HT1080 (cell line): ENCODE measurements at regions not wholly inside any gene's neighbourhood (a gene's known extent, or its start where the extent isn't known, plus 50 kb on each side); places are given as distances from the start of the nearest gene placed in this dataset.
"Not testable (repeated sequence)": the region's sequence is repeated elsewhere in the genome, so short reads cannot be mapped to it uniquely, and the experiment has no call there.

Source experiments
- DNase-seq: peaks from one replicate; pipeline ENCODE4 v3.0.0-alpha.2; 2015; ENCODE audit warnings: low read depth

- DNase-seq = not testable (repeated sequence)
These were observed 125.6 kb upstream of the NBPF9 start for GRCh38 chr1:149228672-149229585.

- not testable (repeated sequence) for DNase-seq
These were observed 126.5 kb upstream of the NBPF9 start for GRCh38 chr1:149229813-149230212.

GRCh38 chr1:149234926-149235914, 131.9 kb upstream of the NBPF9 start:
- DNase-seq = not testable (repeated sequence)

GRCh38 chr1:149237515-149237914, 134.2 kb upstream of the NBPF9 start:
- DNase-seq = not testable (repeated sequence)

DNA sequence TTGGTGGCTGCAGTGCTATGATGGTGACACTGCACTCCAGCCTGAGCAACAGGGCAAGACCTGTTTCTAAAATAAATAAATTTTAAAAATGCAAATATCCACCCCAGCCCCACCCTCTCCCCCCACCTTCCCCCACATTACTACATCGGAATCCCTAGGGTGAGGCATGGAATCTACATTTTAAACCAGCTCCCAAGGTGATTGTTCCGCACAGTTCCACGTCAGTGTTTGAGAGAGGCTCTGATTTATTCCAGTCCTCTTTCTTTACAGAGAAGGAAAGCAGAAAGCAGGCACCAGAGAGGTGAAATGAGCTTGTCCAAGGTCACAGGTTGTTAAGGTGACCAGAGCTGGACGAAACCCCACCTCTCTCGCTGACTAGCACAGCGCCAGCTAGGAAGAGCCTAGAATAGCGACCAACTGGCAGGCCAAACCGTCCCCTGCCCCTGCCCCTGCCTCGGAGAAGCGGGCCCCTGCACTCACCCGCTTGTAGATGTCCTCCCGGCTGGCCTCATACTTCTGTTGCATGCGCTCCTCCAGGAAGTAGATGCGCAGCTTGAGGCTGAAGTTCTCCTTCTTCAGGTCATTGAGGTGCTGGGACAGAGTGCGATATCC, 136.7 kb upstream of the NBPF9 start:
- DNase-seq = not testable (repeated sequence)

DNA sequence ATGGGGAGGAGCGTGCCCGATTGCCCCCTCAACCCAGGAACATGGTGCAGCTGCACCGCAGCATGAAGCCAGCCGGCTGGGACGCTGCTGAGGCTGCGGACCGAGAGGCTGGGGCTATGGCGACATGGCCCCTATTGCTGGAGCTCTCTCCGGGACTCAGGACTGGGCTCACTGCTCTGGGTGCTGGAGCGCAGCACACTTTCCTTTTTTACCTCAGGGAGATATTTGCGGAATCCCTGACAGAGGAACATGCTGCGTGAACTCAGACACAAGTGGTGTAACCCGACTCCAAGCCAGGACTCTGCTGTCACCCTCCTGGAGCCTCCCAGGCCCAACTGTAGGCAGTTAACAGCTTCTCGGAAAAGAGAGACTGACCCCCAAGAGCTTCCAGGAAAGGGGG, 137.2 kb upstream of the NBPF9 start:
- DNase-seq = not testable (repeated sequence)

DNA sequence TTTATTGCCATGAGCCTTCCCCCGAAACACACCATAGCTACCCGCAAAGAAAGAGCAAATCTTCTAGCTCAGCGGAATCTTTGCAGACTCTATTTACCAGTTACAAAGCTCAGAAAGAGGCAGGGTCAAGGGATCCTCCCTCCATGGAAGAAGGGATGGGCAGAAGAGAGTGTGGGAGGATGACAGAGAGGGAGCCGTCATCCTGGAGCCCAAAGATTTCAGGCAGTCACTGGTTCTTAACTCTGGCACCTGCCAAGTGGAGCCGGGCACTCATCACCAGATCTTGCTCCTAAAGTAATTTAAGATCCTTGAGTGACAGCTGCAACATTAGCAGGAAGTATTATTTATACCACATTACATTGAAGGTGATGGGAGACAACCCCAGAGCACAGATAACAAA, 137.9 kb upstream of the NBPF9 start:
- DNase-seq = not testable (repeated sequence)

GRCh38 chr1:149243572-149243971, 140.2 kb upstream of the NBPF9 start:
- DNase-seq = not testable (repeated sequence)

GRCh38 chr1:149244621-149245020, 141.3 kb upstream of the NBPF9 start:
- DNase-seq = not testable (repeated sequence)

- not testable (repeated sequence) for DNase-seq
These were observed 142.9 kb upstream of the NBPF9 start for GRCh38 chr1:149246212-149246611.

DNA sequence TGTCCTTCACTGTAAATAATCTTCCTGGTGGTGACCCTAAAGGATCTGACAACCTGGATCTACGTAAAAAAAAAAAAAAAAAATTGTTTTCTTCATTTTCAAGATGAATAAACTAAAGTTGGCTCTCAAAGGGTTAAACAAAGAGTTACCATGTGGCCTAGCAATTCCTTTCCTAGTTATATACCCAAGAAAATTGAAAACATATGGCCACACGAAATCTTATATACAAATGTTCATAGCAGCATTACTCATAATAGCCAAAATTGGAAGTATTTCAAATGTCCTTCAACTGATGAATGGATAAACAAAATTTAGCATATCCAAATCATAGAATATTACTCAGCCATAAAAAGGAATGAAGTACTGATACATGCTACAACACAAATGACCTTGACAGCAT, 145.3 kb upstream of the NBPF9 start:
- not testable (repeated sequence) for DNase-seq

DNA sequence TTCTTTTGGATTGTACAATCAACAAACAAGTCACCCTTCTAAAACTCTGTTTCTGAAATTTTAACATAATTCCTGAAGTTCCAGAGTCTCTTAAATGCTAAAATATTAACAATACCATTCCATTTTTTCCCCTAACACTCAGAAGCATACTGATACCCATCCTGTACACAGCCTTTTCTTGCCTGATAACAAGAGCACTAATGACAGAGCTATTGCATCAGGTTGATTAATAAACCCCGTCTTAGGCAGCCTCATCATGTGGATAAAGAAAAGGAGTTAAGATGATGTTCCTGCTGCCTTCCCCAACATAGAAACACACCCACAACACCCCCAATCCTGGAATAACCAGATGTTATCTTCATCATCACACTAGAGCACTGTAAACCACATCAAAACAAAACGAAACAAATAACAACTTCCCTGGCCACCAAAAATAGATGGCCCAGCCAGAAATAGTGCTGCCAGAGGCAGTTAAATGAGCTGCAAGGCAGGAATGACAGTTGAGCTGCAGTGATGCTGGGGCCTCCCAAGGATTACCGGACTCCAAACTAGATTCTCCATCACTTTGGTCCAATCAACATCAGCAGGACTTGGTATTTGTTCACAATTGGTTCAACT, 146.6 kb upstream of the NBPF9 start:
- not testable (repeated sequence) for DNase-seq

- DNase-seq = not testable (repeated sequence)
These were observed 151.8 kb upstream of the NBPF9 start for GRCh38 chr1:149254894-149255847.

GRCh38 chr1:149260284-149260683, 156.9 kb upstream of the NBPF9 start:
- DNase-seq = not testable (repeated sequence)

DNA sequence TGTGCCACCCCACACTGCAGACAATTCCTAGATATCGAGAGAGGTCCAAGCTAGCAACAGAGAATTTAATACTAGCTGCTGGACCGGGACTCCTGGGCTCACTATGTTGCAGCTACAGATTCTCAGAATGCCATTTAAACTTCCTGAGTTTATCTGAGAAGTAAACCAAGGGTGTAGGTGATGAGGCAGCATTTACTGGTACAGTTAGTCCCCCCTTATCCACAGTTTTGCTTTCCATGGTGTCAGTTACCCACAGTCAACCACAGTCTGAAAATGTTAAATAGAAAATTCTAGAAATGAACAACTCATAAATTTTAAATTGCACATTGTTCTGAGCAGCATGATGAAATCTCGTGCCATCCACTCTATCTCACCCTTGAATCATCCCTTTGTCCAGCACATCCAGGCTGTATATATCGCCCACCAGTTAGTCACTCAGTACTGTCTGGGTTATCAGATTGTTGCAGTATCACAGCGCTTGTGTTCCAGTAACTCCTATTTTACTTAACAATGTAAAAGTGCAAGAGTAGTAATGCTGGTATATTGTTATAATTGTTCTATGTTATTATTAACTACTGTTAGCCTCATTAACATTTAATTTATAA, 157.5 kb upstream of the NBPF9 start:
- DNase-seq = not testable (repeated sequence)

DNA sequence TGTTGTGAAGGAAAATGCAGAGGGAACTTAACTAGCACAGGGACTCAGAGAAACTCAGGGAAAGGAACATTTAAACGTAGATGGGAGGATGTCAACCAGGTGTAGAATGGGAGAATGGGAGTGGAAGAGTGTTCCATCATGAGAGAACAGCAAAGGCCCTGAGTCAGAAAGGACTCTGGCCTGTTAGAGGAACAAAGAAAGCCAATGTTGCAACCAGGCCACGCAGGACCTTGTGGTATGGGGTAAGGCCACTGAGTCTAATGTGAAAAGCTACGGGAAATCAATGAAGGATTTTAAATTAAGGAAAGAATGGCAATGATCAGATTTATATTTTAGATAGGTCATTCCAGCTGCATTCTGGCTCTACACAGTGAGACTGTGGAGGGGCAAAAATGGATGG, 163.9 kb upstream of the NBPF9 start:
- not testable (repeated sequence) for DNase-seq

DNA sequence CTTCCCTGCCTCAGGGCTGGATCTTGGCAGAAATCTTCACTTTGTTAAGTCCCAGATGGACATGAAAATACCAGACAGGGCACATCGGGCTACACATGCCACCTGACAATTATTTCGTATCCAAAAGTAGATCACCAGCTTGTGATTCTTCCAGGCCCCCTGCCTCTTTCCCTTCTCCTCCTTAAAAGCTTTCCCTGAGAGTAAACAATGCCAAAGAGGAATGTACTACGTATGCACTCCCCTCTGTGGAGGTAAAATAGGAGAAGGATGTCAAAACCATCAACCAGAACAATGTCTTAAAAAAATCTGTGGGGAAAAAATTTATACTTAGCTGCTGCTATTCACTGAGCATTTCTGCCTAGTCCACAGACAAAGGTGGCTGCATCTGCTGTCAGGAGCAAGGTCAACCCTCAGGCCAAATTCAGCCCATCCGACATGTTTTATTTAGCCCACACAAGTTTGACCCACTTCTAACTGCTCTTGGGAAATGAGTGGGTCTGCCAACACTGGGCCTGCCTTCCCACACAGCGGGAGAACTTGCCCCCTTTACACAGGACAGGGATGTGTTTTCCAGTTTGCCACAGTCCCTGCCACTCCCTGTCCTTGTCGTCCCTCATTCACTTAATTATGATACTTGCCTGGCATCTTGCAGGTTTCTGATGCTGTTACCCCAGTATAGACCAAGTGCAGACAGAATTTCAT, 165.8 kb upstream of the NBPF9 start:
- not testable (repeated sequence) for DNase-seq

GRCh38 chr1:149269833-149270232, 166.5 kb upstream of the NBPF9 start:
- DNase-seq = not testable (repeated sequence)

GRCh38 chr1:149274493-149274892, 171.1 kb upstream of the NBPF9 start:
- not testable (repeated sequence) for DNase-seq
